GM19240 (cell line): ENCODE measurements at regions not wholly inside any gene's neighbourhood (a gene's known extent, or its start where the extent isn't known, plus 50 kb on each side); places are given as distances from the start of the nearest gene placed in this dataset.
"Not testable (repeated sequence)": the region's sequence is repeated elsewhere in the genome, so short reads cannot be mapped to it uniquely, and the experiment has no call there.

Source experiments
- DNase-seq: peaks from one replicate; pipeline ENCODE4 v3.0.0; 2011; ENCODE audit warnings: low spot score; ENCODE audit not compliant: insufficient read length

- no peak for DNase-seq
Observed at GRCh38 chr6:13874191-13874549, 50.6 kb upstream of the RNF182 start.

DNA sequence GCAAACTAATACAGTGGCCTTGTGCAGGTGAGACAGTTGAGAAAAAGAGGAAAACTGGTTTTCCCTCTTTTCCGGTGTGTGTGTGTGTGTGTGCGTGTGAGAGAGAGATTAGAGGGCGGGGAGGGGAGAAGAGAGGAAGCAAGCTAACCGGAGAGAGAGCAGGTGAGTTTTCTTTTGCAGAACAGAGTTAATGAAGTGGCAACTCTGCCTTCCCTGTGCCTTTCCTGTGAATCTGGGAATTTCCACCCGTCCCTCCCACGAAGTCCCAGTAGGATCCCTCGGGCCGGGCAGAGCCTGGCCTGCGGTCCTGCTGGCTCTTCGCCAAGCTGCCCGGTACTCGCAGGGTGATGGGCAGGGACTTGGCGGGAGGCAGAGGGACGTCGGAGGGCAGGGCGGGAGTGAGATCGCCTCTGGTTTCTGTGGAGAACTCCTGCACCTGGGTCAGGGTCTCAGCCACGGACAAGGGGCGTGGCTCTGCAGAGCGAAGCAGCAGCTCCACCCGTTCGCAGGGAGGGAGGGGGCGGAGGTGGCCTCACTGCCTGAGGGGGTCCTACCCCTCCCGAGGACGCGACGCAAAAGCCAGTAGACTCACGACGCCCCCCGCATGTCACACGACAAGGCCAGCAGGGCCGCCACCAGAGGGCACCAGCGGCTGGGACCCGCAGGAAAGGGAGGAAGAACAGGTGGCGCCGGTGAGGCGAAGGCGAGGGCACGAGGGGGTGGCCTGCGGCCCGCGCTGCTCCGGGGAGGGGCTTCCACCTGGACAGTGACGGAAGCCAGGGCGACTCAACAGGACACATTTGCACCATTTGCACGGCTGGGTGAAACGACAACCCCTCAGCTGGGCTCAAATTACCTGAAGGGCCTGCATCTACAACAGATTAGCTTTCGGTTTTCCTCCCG is 51.2 kb upstream of the RNF182 start:
- DNase-seq: peak; percentile 82

GRCh38 chr6:13872681-13873080 is 52.1 kb upstream of the RNF182 start:
- no peak for DNase-seq

GRCh38 chr6:13872006-13872405 is 52.7 kb upstream of the RNF182 start:
- not testable (repeated sequence) for DNase-seq

GRCh38 chr6:13870214-13870830 is 54.4 kb upstream of the RNF182 start:
- DNase-seq: no peak

DNA sequence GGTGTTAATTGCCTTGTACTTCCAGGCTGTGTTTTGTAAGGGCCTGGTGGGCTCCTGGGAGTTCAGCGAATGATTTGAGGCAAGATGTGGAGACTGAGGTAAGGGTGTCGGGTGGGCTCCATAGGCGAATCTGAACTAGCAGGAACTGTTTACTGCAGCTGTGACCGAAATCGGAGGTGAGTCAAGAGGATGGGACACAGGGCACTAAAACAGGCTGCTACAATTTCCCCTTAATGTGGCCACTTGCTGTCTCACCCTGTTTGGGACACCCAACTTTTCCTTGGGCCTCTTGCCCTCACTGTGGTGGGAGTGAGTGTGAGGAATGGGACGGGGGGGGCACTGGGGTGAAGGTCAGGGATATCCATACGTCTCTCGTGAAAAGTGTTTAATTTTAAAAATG is 53.9 kb upstream of the MCUR1 start:
- no peak for DNase-seq

DNA sequence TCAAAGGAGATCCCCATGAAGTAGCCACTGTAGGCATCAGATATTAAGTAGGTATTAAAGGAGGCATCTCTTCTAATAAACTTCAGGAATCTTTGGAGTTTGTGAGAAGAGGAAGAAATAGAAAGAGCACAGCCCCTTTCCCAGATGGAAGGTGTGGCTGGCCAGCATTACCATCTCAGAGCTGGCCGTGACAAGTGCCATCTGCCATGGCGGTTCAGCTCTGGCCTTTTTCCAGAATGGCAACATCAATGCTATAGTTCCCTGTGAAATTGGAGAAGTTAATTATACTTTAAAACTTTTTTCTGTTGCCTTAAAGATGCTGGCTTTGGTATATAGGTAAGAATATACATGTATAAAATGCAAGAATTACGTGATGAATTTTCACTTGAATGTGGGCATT is 51.9 kb upstream of the MCUR1 start:
- no peak for DNase-seq

DNA sequence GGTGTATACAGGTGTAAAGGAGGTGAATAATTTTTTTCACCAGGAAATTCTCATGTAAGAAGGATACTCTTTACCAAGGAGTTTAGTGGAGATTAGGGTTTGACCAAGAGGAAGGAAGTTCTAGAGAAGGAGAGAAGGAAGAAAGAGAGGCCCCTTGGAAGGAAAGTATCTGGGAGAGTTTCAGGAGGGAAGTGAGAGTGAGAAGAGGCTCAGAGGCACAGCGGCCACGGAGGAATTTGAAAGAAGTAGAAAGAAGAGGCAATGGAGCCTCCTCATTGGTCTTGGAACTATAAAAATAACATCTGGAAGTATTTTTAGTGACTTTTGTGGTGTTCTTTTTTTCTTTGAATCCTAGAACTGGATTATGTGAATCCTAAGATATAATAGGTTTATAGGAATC is 50.8 kb upstream of the MCUR1 start:
- DNase-seq: no peak

- not testable (repeated sequence) for DNase-seq
Observed at GRCh38 chr6:13864669-13865068, 50.3 kb upstream of the MCUR1 start.
